ENCODE measurements at regions not wholly inside any gene's neighbourhood (a gene's known extent, or its start where the extent isn't known, plus 50 kb on each side); places are given as distances from the start of the nearest gene placed in this dataset.
"Not testable (repeated sequence)": the region's sequence is repeated elsewhere in the genome, so short reads cannot be mapped to it uniquely, and the experiment has no call there.

DNA sequence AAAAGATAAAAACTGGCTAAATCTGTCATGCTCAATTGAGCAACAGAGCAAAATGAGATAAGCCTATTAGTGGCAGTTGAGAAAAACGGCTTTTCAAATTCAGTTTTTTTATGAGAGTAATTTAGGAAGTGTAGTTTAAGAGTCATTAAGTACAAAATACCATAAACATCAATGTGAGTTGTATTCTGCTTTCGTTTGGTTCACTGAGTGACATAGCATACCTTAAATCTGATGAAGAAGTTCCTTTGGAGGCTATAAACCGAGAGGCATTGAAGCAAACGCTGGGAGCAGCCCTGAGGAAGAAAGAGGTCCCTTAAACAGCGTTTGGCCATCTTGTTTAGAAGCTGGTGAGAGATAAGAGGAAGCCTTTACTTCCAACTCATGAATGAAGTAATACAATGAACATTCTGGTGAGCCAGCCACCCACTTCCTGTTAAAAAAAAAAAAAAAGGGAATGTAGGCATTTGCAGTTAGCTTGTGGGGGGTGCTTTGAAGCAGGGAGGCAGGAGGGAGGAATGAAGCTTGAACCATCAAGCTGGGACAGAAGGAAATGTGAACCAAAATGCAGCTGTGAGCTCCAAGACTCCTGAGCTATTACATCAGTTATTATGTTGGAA lies 132.3 kb downstream of the ZNF330 start:
- DNase-seq (no peak), ATAC-seq (peak; percentile 31)
- no peaks in the 10 kb centered on the region for H3K9me3 ChIP-seq
- TF ChIP-seq, protein P1, sequence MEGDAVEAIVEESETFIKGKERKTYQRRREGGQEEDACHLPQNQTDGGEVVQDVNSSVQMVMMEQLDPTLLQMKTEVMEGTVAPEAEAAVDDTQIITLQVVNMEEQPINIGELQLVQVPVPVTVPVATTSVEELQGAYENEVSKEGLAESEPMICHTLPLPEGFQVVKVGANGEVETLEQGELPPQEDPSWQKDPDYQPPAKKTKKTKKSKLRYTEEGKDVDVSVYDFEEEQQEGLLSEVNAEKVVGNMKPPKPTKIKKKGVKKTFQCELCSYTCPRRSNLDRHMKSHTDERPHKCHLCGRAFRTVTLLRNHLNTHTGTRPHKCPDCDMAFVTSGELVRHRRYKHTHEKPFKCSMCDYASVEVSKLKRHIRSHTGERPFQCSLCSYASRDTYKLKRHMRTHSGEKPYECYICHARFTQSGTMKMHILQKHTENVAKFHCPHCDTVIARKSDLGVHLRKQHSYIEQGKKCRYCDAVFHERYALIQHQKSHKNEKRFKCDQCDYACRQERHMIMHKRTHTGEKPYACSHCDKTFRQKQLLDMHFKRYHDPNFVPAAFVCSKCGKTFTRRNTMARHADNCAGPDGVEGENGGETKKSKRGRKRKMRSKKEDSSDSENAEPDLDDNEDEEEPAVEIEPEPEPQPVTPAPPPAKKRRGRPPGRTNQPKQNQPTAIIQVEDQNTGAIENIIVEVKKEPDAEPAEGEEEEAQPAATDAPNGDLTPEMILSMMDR (IDR thresholded peaks at IDR 0.05), result no peak
- no peaks in the 10 kb centered on the region for H3K36me3 ChIP-seq (ENCODE audit: low read depth)
- H3K4me3 ChIP-seq, result no peak overlapping the region
- intact Hi-C loops (cut with DNase I, micrococcal nuclease), result loop anchor here in 1 of 2 donors (5.0 kb wide), 1 partner anchor 324 kb away; no protein-coding TSS in a partner anchor
- H3K4me1 ChIP-seq (ENCODE audit: low read depth), result peaks cover 4% of the 10 kb centered on the region

DNA sequence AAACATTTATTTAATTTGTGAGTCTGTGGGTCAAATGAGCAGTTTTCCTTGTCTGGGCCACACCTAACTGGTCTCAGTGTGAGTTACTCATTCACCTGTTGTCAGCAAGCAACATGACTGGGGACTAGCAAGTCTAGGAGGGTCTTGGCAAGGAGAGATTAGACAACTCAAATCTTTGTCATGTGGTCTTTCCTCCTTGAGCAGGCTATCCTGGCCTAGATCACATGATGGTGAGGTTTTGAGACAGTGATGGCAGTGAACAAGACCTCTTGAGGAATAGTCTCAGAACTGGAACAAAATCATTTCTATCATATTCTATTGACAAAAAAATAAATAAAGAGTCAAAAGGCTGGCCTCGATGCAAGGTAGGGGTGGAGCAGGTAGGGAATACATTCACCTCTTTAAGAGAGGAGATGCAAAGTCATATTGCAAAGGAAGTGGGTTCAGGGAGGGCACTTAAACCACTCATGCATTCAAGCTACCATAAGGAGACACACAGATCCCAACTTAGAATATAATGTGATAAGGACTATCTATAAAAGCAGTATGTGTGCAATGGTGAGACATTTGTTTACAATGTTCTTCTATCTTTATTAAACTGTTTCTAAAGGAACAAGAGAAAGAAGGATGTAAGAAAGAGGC lies 135.7 kb downstream of the ZNF330 start:
- DNase-seq (no peak), ATAC-seq (no peak)
- Histone ChIP-seq H3K9me3 (no peaks in the 10 kb centered on the region), H3K4me3 (no peak overlapping the region), H3K4me1 (ENCODE audit: low read depth) (no peaks in the 10 kb centered on the region), H3K36me3 (ENCODE audit: low read depth) (no peaks in the 10 kb centered on the region)
- intact Hi-C loops (cut with DNase I, micrococcal nuclease), result no loop called here
- TF ChIP-seq, protein P1 (IDR thresholded peaks at IDR 0.05), result no peak

DNA sequence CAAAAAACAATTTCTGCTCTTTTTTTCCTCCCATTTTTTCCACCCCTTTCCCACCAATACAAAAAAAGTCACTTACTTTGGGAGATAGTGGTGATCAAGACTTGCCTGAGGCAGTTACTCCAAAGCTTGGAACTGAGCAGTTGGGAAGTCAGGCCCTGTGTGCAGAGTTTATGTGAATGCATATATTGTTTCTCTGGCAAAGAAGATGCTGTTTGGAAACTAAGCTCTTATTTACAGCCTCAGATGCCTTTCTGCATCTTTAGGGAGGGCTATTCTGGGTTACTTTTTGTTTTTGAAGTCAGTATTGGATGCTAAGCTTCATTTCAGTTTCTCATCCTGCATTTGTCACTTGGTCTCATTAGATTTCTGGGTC lies 136.3 kb downstream of the ZNF330 start:
- no peaks in the 10 kb centered on the region for H3K36me3 ChIP-seq (ENCODE audit: low read depth)
- TF ChIP-seq, protein P1 (IDR thresholded peaks at IDR 0.05), result no peak
- intact Hi-C loops (cut with DNase I, micrococcal nuclease), result no loop called here
- no peak for ATAC-seq
- DNase-seq, result no peak
- H3K4me3 ChIP-seq, result no peak overlapping the region
- H3K4me1 ChIP-seq (ENCODE audit: low read depth), result no peaks in the 10 kb centered on the region
- H3K9me3 ChIP-seq, result no peaks in the 10 kb centered on the region

DNA sequence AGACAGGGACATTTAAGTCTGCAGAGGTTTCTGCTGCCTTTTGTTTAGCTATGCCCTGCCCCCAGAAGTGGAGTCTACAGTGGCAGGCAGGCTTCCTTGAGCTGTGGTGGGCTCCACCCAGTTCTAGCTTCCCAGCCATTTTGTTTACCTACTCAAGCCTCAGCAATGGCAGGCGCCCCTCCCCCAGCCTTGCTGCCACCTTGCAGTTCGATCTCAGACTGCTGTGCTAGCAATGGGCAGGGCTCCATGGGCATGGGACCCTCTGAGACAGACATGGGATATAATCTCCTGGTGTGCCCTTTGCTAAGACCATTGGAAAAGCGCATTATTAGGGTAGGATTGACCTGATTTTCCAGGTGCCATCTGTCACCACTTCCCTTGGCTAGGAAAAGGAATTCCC lies 147.5 kb downstream of the ZNF330 start:
- H3K9me3 ChIP-seq; H3K36me3 ChIP-seq (ENCODE audit: low read depth); ATAC-seq; H3K4me1 ChIP-seq (ENCODE audit: low read depth); intact Hi-C loops (cut with DNase I, micrococcal nuclease); DNase-seq; H3K4me3 ChIP-seq: not testable (repeated sequence)

DNA sequence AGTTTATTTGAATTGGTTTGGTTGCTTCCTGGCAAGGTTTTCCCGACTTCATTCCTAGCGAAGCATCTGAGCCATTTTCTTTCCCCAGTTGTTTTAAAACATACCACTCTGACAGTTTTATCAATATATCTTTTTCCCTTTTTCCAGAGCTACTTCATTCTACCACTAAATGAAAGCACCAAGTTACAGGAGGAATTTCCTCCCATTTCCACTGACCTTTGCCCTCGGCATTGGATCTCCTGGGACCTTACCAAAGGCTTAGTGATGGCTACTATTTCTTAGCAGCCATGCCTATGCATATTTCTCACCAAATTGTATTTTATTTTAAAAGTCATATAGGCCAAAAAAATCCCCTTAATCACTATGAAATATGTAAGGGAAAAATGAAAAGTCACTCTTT lies 150.5 kb downstream of the ZNF330 start:
- Histone ChIP-seq H3K4me3 (no peak overlapping the region), H3K9me3 (peaks cover 2% of the 10 kb centered on the region), H3K4me1 (ENCODE audit: low read depth) (no peaks in the 10 kb centered on the region), H3K36me3 (ENCODE audit: low read depth) (no peaks in the 10 kb centered on the region)
- ATAC-seq, result no peak
- no peak for DNase-seq
- TF ChIP-seq, protein P1 (IDR thresholded peaks at IDR 0.05), result no peak
- intact Hi-C loops (cut with DNase I, micrococcal nuclease), result no loop called here

DNA sequence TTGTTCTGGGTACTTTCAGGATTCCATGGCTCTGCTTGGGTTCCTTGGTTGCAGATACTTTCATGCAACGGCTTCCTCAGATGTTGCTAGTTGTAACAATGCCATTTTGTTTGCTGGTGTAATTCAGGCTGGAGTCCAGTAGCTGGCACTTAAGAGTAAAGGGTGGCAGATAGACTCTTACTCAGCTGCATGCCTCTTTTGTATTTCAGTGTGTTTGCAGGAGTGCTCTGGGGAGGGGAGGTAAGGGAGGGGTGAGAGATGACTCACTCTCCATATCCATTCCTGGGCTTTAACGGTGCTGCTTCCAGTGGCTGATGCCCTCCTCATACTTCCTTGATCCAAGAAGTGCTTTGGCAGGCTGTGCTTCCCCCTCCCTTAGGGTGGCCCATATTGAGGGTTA lies 155.2 kb downstream of the ZNF330 start:
- no peaks in the 10 kb centered on the region for H3K9me3 ChIP-seq
- TF ChIP-seq, protein P1 (IDR thresholded peaks at IDR 0.05), result no peak
- intact Hi-C loops (cut with DNase I, micrococcal nuclease), result no loop called here
- ATAC-seq, result peak; percentile 70
- no peak for DNase-seq
- no peaks in the 10 kb centered on the region for H3K36me3 ChIP-seq (ENCODE audit: low read depth)
- H3K4me1 ChIP-seq (ENCODE audit: low read depth), result no peaks in the 10 kb centered on the region
- H3K4me3 ChIP-seq, result no peak overlapping the region
